ENCODE measurements at regions not wholly inside any gene's neighbourhood (a gene's known extent, or its start where the extent isn't known, plus 50 kb on each side); places are given as distances from the start of the nearest gene placed in this dataset.
A peak's percentile ranks its signal among the peaks of the same experiment; 100 is the strongest.
"Not testable (repeated sequence)": the region's sequence is repeated elsewhere in the genome, so short reads cannot be mapped to it uniquely, and the experiment has no call there.

- no peak overlapping the region for H3K4me3 ChIP-seq (ENCODE audit: insufficient read depth, low read depth, low read length)
- 90 to 100% methylated on average over 2 of the region's 2 CpGs for WGBS, 2 experiments
- no peaks in the 10 kb centered on the region for H3K4me1 ChIP-seq (ENCODE audit: control insufficient read depth, insufficient read depth, low read length)
- H3K36me3 ChIP-seq (ENCODE audit: control insufficient read depth, insufficient read depth, low read length): no peaks in the 10 kb centered on the region
- H3K27me3 ChIP-seq (ENCODE audit: control insufficient read depth, insufficient read depth, low read length, poor library complexity, severe bottlenecking): no peaks in the 10 kb centered on the region
- H3K9me3 ChIP-seq (ENCODE audit: control insufficient read depth, low read length): no peaks in the 10 kb centered on the region
- H3K27ac ChIP-seq (ENCODE audit: insufficient read depth, low read depth, low read length, poor library complexity, severe bottlenecking): no peak overlapping the region
Observed at GRCh38 chr3:34882764-34883163, 756.6 kb upstream of the ARPP21 start.

GRCh38 chr3:34884007-34884406, 755.3 kb upstream of the ARPP21 start:
- H3K9me3 ChIP-seq (ENCODE audit: control insufficient read depth, low read length): no peaks in the 10 kb centered on the region
- H3K27me3 ChIP-seq (ENCODE audit: control insufficient read depth, insufficient read depth, low read length, poor library complexity, severe bottlenecking): no peaks in the 10 kb centered on the region
- H3K36me3 ChIP-seq (ENCODE audit: control insufficient read depth, insufficient read depth, low read length): no peaks in the 10 kb centered on the region
- no peaks in the 10 kb centered on the region for H3K4me1 ChIP-seq (ENCODE audit: control insufficient read depth, insufficient read depth, low read length)
- WGBS, 2 experiments: 94% methylated on average over 2 of the region's 2 CpGs; no CpG with 5 or more reads in 1 of the 2 experiments
- H3K4me3 ChIP-seq (ENCODE audit: insufficient read depth, low read depth, low read length): no peak overlapping the region
- H3K27ac ChIP-seq (ENCODE audit: insufficient read depth, low read depth, low read length, poor library complexity, severe bottlenecking): no peak overlapping the region

GRCh38 chr3:34886443-34886842, 752.9 kb upstream of the ARPP21 start:
- 94 to 97% methylated on average over 4 of the region's 4 CpGs for WGBS, 2 experiments

GRCh38 chr3:34889641-34890040, 749.7 kb upstream of the ARPP21 start:
- Histone ChIP-seq H3K36me3 (ENCODE audit: control insufficient read depth, insufficient read depth, low read length) (no peaks in the 10 kb centered on the region), H3K27me3 (ENCODE audit: control insufficient read depth, insufficient read depth, low read length, poor library complexity, severe bottlenecking) (no peaks in the 10 kb centered on the region), H3K9me3 (ENCODE audit: control insufficient read depth, low read length) (no peaks in the 10 kb centered on the region), H3K4me3 (ENCODE audit: insufficient read depth, low read depth, low read length) (no peak overlapping the region), H3K4me1 (ENCODE audit: control insufficient read depth, insufficient read depth, low read length) (no peaks in the 10 kb centered on the region), H3K27ac (ENCODE audit: insufficient read depth, low read depth, low read length, poor library complexity, severe bottlenecking) (no peak overlapping the region)
- 84 to 96% methylated on average over 2 of the region's 2 CpGs for WGBS, 2 experiments

More at GRCh38 chr3:34886443-34886842, 752.9 kb upstream of the ARPP21 start:
- no peak overlapping the region for H3K4me3 ChIP-seq (ENCODE audit: insufficient read depth, low read depth, low read length)
- no peaks in the 10 kb centered on the region for H3K4me1 ChIP-seq (ENCODE audit: control insufficient read depth, insufficient read depth, low read length)
- no peak overlapping the region for H3K27ac ChIP-seq (ENCODE audit: insufficient read depth, low read depth, low read length, poor library complexity, severe bottlenecking)
- H3K9me3 ChIP-seq (ENCODE audit: control insufficient read depth, low read length): no peaks in the 10 kb centered on the region
- no peaks in the 10 kb centered on the region for H3K27me3 ChIP-seq (ENCODE audit: control insufficient read depth, insufficient read depth, low read length, poor library complexity, severe bottlenecking)
- H3K36me3 ChIP-seq (ENCODE audit: control insufficient read depth, insufficient read depth, low read length): no peaks in the 10 kb centered on the region

- 96 to 100% methylated on average over 1 of the region's 1 CpG for WGBS, 2 experiments
Observed at GRCh38 chr3:34890247-34890646, 749.1 kb upstream of the ARPP21 start.

GRCh38 chr3:34891941-34892340, 747.4 kb upstream of the ARPP21 start:
- no peaks in the 10 kb centered on the region for H3K9me3 ChIP-seq (ENCODE audit: control insufficient read depth, low read length)
- H3K27ac ChIP-seq (ENCODE audit: insufficient read depth, low read depth, low read length, poor library complexity, severe bottlenecking): no peak overlapping the region
- WGBS, 2 experiments: 94 to 100% methylated on average over 1 to 3 of the region's 3 CpGs
- H3K27me3 ChIP-seq (ENCODE audit: control insufficient read depth, insufficient read depth, low read length, poor library complexity, severe bottlenecking): no peaks in the 10 kb centered on the region
- no peaks in the 10 kb centered on the region for H3K4me1 ChIP-seq (ENCODE audit: control insufficient read depth, insufficient read depth, low read length)
- H3K36me3 ChIP-seq (ENCODE audit: control insufficient read depth, insufficient read depth, low read length): no peaks in the 10 kb centered on the region
- no peak overlapping the region for H3K4me3 ChIP-seq (ENCODE audit: insufficient read depth, low read depth, low read length)

More at GRCh38 chr3:34890247-34890646, 749.1 kb upstream of the ARPP21 start:
- Histone ChIP-seq H3K36me3 (ENCODE audit: control insufficient read depth, insufficient read depth, low read length) (no peaks in the 10 kb centered on the region), H3K9me3 (ENCODE audit: control insufficient read depth, low read length) (no peaks in the 10 kb centered on the region), H3K27ac (ENCODE audit: insufficient read depth, low read depth, low read length, poor library complexity, severe bottlenecking) (no peak overlapping the region), H3K4me1 (ENCODE audit: control insufficient read depth, insufficient read depth, low read length) (no peaks in the 10 kb centered on the region), H3K27me3 (ENCODE audit: control insufficient read depth, insufficient read depth, low read length, poor library complexity, severe bottlenecking) (no peaks in the 10 kb centered on the region), H3K4me3 (ENCODE audit: insufficient read depth, low read depth, low read length) (no peak overlapping the region)

- H3K4me3 ChIP-seq (ENCODE audit: insufficient read depth, low read depth, low read length): no peak overlapping the region
- H3K27ac ChIP-seq (ENCODE audit: insufficient read depth, low read depth, low read length, poor library complexity, severe bottlenecking): no peak overlapping the region
- no peaks in the 10 kb centered on the region for H3K27me3 ChIP-seq (ENCODE audit: control insufficient read depth, insufficient read depth, low read length, poor library complexity, severe bottlenecking)
- no peaks in the 10 kb centered on the region for H3K36me3 ChIP-seq (ENCODE audit: control insufficient read depth, insufficient read depth, low read length)
- H3K4me1 ChIP-seq (ENCODE audit: control insufficient read depth, insufficient read depth, low read length): no peaks in the 10 kb centered on the region
- H3K9me3 ChIP-seq (ENCODE audit: control insufficient read depth, low read length): no peaks in the 10 kb centered on the region
- 89% methylated on average over 1 of the region's 1 CpG for whole genome bisulfite sequencing, 2 experiments
Observed at GRCh38 chr3:34895841-34896240, 743.5 kb upstream of the ARPP21 start.

GRCh38 chr3:34909679-34910078, 729.6 kb upstream of the ARPP21 start:
- not testable (repeated sequence) for H3K36me3 ChIP-seq (ENCODE audit: control insufficient read depth, insufficient read depth, low read length); H3K27ac ChIP-seq (ENCODE audit: insufficient read depth, low read depth, low read length, poor library complexity, severe bottlenecking); H3K9me3 ChIP-seq (ENCODE audit: control insufficient read depth, low read length); H3K27me3 ChIP-seq (ENCODE audit: control insufficient read depth, insufficient read depth, low read length, poor library complexity, severe bottlenecking); H3K4me1 ChIP-seq (ENCODE audit: control insufficient read depth, insufficient read depth, low read length); H3K4me3 ChIP-seq (ENCODE audit: insufficient read depth, low read depth, low read length)
- 92 to 100% methylated on average over 4 of the region's 4 CpGs for WGBS, 2 experiments

- no peaks in the 10 kb centered on the region for H3K9me3 ChIP-seq (ENCODE audit: control insufficient read depth, low read length)
Observed at GRCh38 chr3:34919025-34919424, 720.3 kb upstream of the ARPP21 start.

GRCh38 chr3:34920806-34921205, 718.5 kb upstream of the ARPP21 start:
- H3K4me1 ChIP-seq (ENCODE audit: control insufficient read depth, insufficient read depth, low read length): peaks cover 7% of the 10 kb centered on the region
- no peak overlapping the region for H3K4me3 ChIP-seq (ENCODE audit: insufficient read depth, low read depth, low read length)
- no peaks in the 10 kb centered on the region for H3K27me3 ChIP-seq (ENCODE audit: control insufficient read depth, insufficient read depth, low read length, poor library complexity, severe bottlenecking)
- no peaks in the 10 kb centered on the region for H3K36me3 ChIP-seq (ENCODE audit: control insufficient read depth, insufficient read depth, low read length)
- H3K9me3 ChIP-seq (ENCODE audit: control insufficient read depth, low read length): no peaks in the 10 kb centered on the region
- peak overlapping the region; percentile 67 for H3K27ac ChIP-seq (ENCODE audit: insufficient read depth, low read depth, low read length, poor library complexity, severe bottlenecking)

More at GRCh38 chr3:34919025-34919424, 720.3 kb upstream of the ARPP21 start:
- no peaks in the 10 kb centered on the region for H3K27me3 ChIP-seq (ENCODE audit: control insufficient read depth, insufficient read depth, low read length, poor library complexity, severe bottlenecking)
- no peaks in the 10 kb centered on the region for H3K36me3 ChIP-seq (ENCODE audit: control insufficient read depth, insufficient read depth, low read length)
- no peak overlapping the region for H3K27ac ChIP-seq (ENCODE audit: insufficient read depth, low read depth, low read length, poor library complexity, severe bottlenecking)
- peaks cover 7% of the 10 kb centered on the region for H3K4me1 ChIP-seq (ENCODE audit: control insufficient read depth, insufficient read depth, low read length)
- H3K4me3 ChIP-seq (ENCODE audit: insufficient read depth, low read depth, low read length): no peak overlapping the region

GRCh38 chr3:34924961-34925360, 714.4 kb upstream of the ARPP21 start:
- Histone ChIP-seq H3K4me1 (ENCODE audit: control insufficient read depth, insufficient read depth, low read length) (peaks cover 7% of the 10 kb centered on the region), H3K9me3 (ENCODE audit: control insufficient read depth, low read length) (no peaks in the 10 kb centered on the region), H3K27me3 (ENCODE audit: control insufficient read depth, insufficient read depth, low read length, poor library complexity, severe bottlenecking) (no peaks in the 10 kb centered on the region), H3K36me3 (ENCODE audit: control insufficient read depth, insufficient read depth, low read length) (no peaks in the 10 kb centered on the region), H3K27ac (ENCODE audit: insufficient read depth, low read depth, low read length, poor library complexity, severe bottlenecking) (no peak overlapping the region), H3K4me3 (ENCODE audit: insufficient read depth, low read depth, low read length) (no peak overlapping the region)
- 78 to 94% methylated on average over 1 to 2 of the region's 2 CpGs for WGBS, 2 experiments

Measured in ectodermal cell (in vitro differentiated cells).